Stimulated activated naive B cell treated with anti-CD40 and anti-IgM and Interleukin-4, amounts not matched to agents 10 μg/mL and 1 μg/mL and 100 μg/mL, for 72 hours (primary cell): ENCODE measurements at regions not wholly inside any gene's neighbourhood (a gene's known extent, or its start where the extent isn't known, plus 50 kb on each side); places are given as distances from the start of the nearest gene placed in this dataset.
A peak's percentile ranks its signal among the peaks of the same experiment; 100 is the strongest.
"Not testable (repeated sequence)": the region's sequence is repeated elsewhere in the genome, so short reads cannot be mapped to it uniquely, and the experiment has no call there.

Experiments used
- ATAC-seq, 2 donors: fragments of 150-1000 bp; cut with Tn5 transposase; replicated peaks; 2 replicates each; pipeline ENCODE4 v1.10.0; 2021; ENCODE audit warnings: moderate library complexity in 1 of 2
- DNase-seq: peaks from one replicate; pipeline ENCODE4 v3.0.0; 2021
- H3K27ac Mint-ChIP-seq: one replicate; pipeline ENCODE4 v1.8.0; 2022; ENCODE audit warnings: mild to moderate bottlenecking, mixed read lengths
- H3K27me3 Mint-ChIP-seq, 2 donors: one replicate each; pipeline ENCODE4 v1.8.0; 2022; ENCODE audit warnings: mixed read lengths in 2 of 2
- H3K36me3 Mint-ChIP-seq, 2 donors: one replicate each; pipeline ENCODE4 v1.8.0; 2022; ENCODE audit warnings: mixed read lengths in 2 of 2, mild to moderate bottlenecking in 1 of 2
- H3K4me1 Mint-ChIP-seq, 2 donors: one replicate each; pipeline ENCODE4 v1.8.0; 2022; ENCODE audit warnings: mixed read lengths in 2 of 2, mild to moderate bottlenecking in 1 of 2
- H3K4me3 Mint-ChIP-seq, 2 donors: one replicate each; pipeline ENCODE4 v1.8.0; 2022; ENCODE audit warnings: mild to moderate bottlenecking in 2 of 2, mixed read lengths in 2 of 2, moderate library complexity in 1 of 2
- H3K9me3 Mint-ChIP-seq, 2 donors: one replicate each; pipeline ENCODE4 v1.8.0; 2022; ENCODE audit warnings: mixed read lengths in 2 of 2, mild to moderate bottlenecking in 1 of 2

GRCh38 chr14:49962621-49963020, 69.7 kb downstream of the ARF6 start:
- Mint-ChIP-seq H3K27ac (peak overlapping the region; percentile 76), H3K9me3 (peaks cover 0 to 4% of the 10 kb centered on the region in 2 donors), H3K4me1 (peaks cover 43 to 77% of the 10 kb centered on the region in 2 donors), H3K27me3 (no peaks in the 10 kb centered on the region), H3K4me3 (peak overlapping the region; percentile 7 to 40), H3K36me3 (peaks cover 3 to 5% of the 10 kb centered on the region in 2 donors)
- ATAC-seq (peak; percentile 68 to 73), DNase-seq (peak; percentile 51)

- not testable (repeated sequence) for H3K9me3 Mint-ChIP-seq, DNase-seq, H3K27me3 Mint-ChIP-seq, H3K27ac Mint-ChIP-seq, ATAC-seq, H3K4me3 Mint-ChIP-seq, H3K36me3 Mint-ChIP-seq
- peaks cover 45 to 73% of the 10 kb centered on the region in 2 donors for H3K4me1 Mint-ChIP-seq
These were observed 72.3 kb downstream of the ARF6 start for GRCh38 chr14:49965068-49965651.

- DNase-seq (no peak), ATAC-seq (no peak)
- Mint-ChIP-seq H3K4me3 (no peak overlapping the region), H3K27ac (no peak overlapping the region), H3K27me3 (no peaks in the 10 kb centered on the region), H3K4me1 (peaks cover 50 to 73% of the 10 kb centered on the region in 2 donors), H3K36me3 (peaks cover 5 to 6% of the 10 kb centered on the region in 2 donors), H3K9me3 (peaks cover 0 to 4% of the 10 kb centered on the region in 2 donors)
These were observed 73.5 kb downstream of the ARF6 start for GRCh38 chr14:49966304-49966809.

- ATAC-seq: no peak
These were observed 74.2 kb downstream of the ARF6 start for GRCh38 chr14:49966971-49967630.

GRCh38 chr14:49969961-49970360, 77.1 kb downstream of the ARF6 start:
- Mint-ChIP-seq H3K4me3 (no peak overlapping the region), H3K4me1 (peaks cover 51 to 69% of the 10 kb centered on the region in 2 donors), H3K27me3 (no peaks in the 10 kb centered on the region), H3K27ac (peak overlapping the region; percentile 98), H3K9me3 (peaks cover 0 to 1% of the 10 kb centered on the region in 2 donors), H3K36me3 (peaks cover 1 to 3% of the 10 kb centered on the region in 2 donors)
- DNase-seq: no peak
- no peak for ATAC-seq

More at GRCh38 chr14:49966971-49967630, 74.2 kb downstream of the ARF6 start:
- H3K27ac Mint-ChIP-seq: peak overlapping the region; percentile 25
- no peaks in the 10 kb centered on the region for H3K27me3 Mint-ChIP-seq
- H3K4me1 Mint-ChIP-seq: peaks cover 50 to 73% of the 10 kb centered on the region in 2 donors
- DNase-seq: no peak
- no peak overlapping the region for H3K4me3 Mint-ChIP-seq
- H3K36me3 Mint-ChIP-seq: peaks cover 5 to 6% of the 10 kb centered on the region in 2 donors
- H3K9me3 Mint-ChIP-seq: peaks cover 0 to 4% of the 10 kb centered on the region in 2 donors

- no peaks in the 10 kb centered on the region for H3K27me3 Mint-ChIP-seq
- DNase-seq (peak; percentile 2), ATAC-seq (peak; percentile 1)
- H3K27ac Mint-ChIP-seq: peak overlapping the region; percentile 98
- H3K9me3 Mint-ChIP-seq: peaks cover 0 to 1% of the 10 kb centered on the region in 2 donors
- H3K4me1 Mint-ChIP-seq: peaks cover 51 to 74% of the 10 kb centered on the region in 2 donors
- H3K36me3 Mint-ChIP-seq: peaks cover 1 to 3% of the 10 kb centered on the region in 2 donors
- H3K4me3 Mint-ChIP-seq: peak overlapping the region; percentile 78 to 82
These were observed 77.7 kb downstream of the ARF6 start for GRCh38 chr14:49970474-49971147.

- Mint-ChIP-seq H3K4me1 (peaks cover 52 to 74% of the 10 kb centered on the region in 2 donors), H3K27ac (peak overlapping the region; percentile 98), H3K27me3 (no peaks in the 10 kb centered on the region), H3K4me3 (peak overlapping the region; percentile 78 to 82), H3K36me3 (peaks cover 1 to 3% of the 10 kb centered on the region in 2 donors), H3K9me3 (peaks cover 0 to 1% of the 10 kb centered on the region in 2 donors)
- ATAC-seq (peak; percentile 96), DNase-seq (peak; percentile 78)
These were observed 78.6 kb downstream of the ARF6 start for GRCh38 chr14:49971156-49972130.

GRCh38 chr14:49972131-49972671, 79.3 kb downstream of the ARF6 start:
- H3K4me1 Mint-ChIP-seq: peaks cover 54 to 75% of the 10 kb centered on the region in 2 donors
- DNase-seq (peak; percentile 15), ATAC-seq (no peak)
- H3K27ac Mint-ChIP-seq: peak overlapping the region; percentile 98
- peaks cover 1 to 3% of the 10 kb centered on the region in 2 donors for H3K36me3 Mint-ChIP-seq
- no peaks in the 10 kb centered on the region for H3K27me3 Mint-ChIP-seq
- H3K4me3 Mint-ChIP-seq: peak overlapping the region; percentile 78 to 82
- H3K9me3 Mint-ChIP-seq: peaks cover 0 to under 1% of the 10 kb centered on the region in 2 donors

- peaks cover 59 to 81% of the 10 kb centered on the region in 2 donors for H3K4me1 Mint-ChIP-seq
- ATAC-seq: no peak
- DNase-seq: peak; percentile 9
These were observed 79.9 kb downstream of the ARF6 start for GRCh38 chr14:49972823-49973222.

GRCh38 chr14:49975276-49975675, 82.4 kb downstream of the ARF6 start:
- no peak for DNase-seq
- no peaks in the 10 kb centered on the region for H3K27me3 Mint-ChIP-seq
- H3K36me3 Mint-ChIP-seq: peaks cover 0 to 5% of the 10 kb centered on the region in 2 donors
- no peak overlapping the region for H3K4me3 Mint-ChIP-seq
- no peak for ATAC-seq
- H3K4me1 Mint-ChIP-seq: peaks cover 70 to 89% of the 10 kb centered on the region in 2 donors
- peaks cover 0 to 2% of the 10 kb centered on the region in 2 donors for H3K9me3 Mint-ChIP-seq
- peak overlapping the region; percentile 62 for H3K27ac Mint-ChIP-seq

More at GRCh38 chr14:49972823-49973222, 79.9 kb downstream of the ARF6 start:
- Mint-ChIP-seq H3K36me3 (peaks cover 0 to 3% of the 10 kb centered on the region in 2 donors), H3K9me3 (no peaks in the 10 kb centered on the region), H3K4me3 (peak overlapping the region; percentile 78 to 82), H3K27me3 (no peaks in the 10 kb centered on the region), H3K27ac (peak overlapping the region; percentile 98)

- peaks cover 1 to 10% of the 10 kb centered on the region in 2 donors for H3K36me3 Mint-ChIP-seq
- DNase-seq (no peak), ATAC-seq (no peak)
- H3K9me3 Mint-ChIP-seq: peaks cover 0 to 2% of the 10 kb centered on the region in 2 donors
- H3K4me1 Mint-ChIP-seq: peaks cover 70 to 89% of the 10 kb centered on the region in 2 donors
- no peaks in the 10 kb centered on the region for H3K27me3 Mint-ChIP-seq
- H3K27ac Mint-ChIP-seq: peak overlapping the region; percentile 62
- H3K4me3 Mint-ChIP-seq: no peak overlapping the region
These were observed 82.9 kb downstream of the ARF6 start for GRCh38 chr14:49975799-49976198.

GRCh38 chr14:49977126-49977841, 84.4 kb downstream of the ARF6 start:
- DNase-seq (peak; percentile 51), ATAC-seq (peak; percentile 92)
- no peaks in the 10 kb centered on the region for H3K27me3 Mint-ChIP-seq
- H3K9me3 Mint-ChIP-seq: peaks cover 0 to 2% of the 10 kb centered on the region in 2 donors
- peak overlapping the region; percentile 75 to 82 for H3K4me3 Mint-ChIP-seq
- H3K27ac Mint-ChIP-seq: peak overlapping the region; percentile 97
- peaks cover 4 to 16% of the 10 kb centered on the region in 2 donors for H3K36me3 Mint-ChIP-seq
- H3K4me1 Mint-ChIP-seq: peaks cover 63 to 89% of the 10 kb centered on the region in 2 donors
